Loucy (cell line): ENCODE measurements at regions not wholly inside any gene's neighbourhood (a gene's known extent, or its start where the extent isn't known, plus 50 kb on each side); places are given as distances from the start of the nearest gene placed in this dataset.

Experiments
- H2AFZ ChIP-seq: fragments of 200-600 bp; sonication (generic); 2 replicates; pipeline ENCODE4 v1.6.0; 2016; ENCODE audit warnings: antibody characterized with exemption, mild to moderate bottlenecking, low read length, moderate library complexity
- H3F3A ChIP-seq: fragments of 200-600 bp; 2 replicates; pipeline ENCODE4 v1.6.0; 2016; ENCODE audit warnings: antibody characterized with exemption, low read depth, mild to moderate bottlenecking
- H3K27me3 ChIP-seq: fragments of 200-600 bp; sonication (generic); 2 replicates; pipeline ENCODE4 v1.6.1; 2014; ENCODE audit warnings: low read length, mild to moderate bottlenecking; ENCODE audit not compliant: insufficient read depth, poor library complexity, severe bottlenecking
- H3K36me3 ChIP-seq: fragments of 200-600 bp; sonication (generic); 2 replicates; pipeline ENCODE4 v1.6.1; 2016; ENCODE audit warnings: low read length; ENCODE audit not compliant: insufficient read depth
- H3K4me1 ChIP-seq: fragments of 200-600 bp; sonication (generic); 2 replicates; pipeline ENCODE4 v1.5.1; 2014; ENCODE audit warnings: low read length, mild to moderate bottlenecking; ENCODE audit not compliant: insufficient read depth, poor library complexity, severe bottlenecking
- H3K4me2 ChIP-seq: fragments of 200-600 bp; sonication (generic); 2 replicates; pipeline ENCODE4 v1.6.0; 2014; ENCODE audit warnings: antibody characterized with exemption, low read length, low read depth, mild to moderate bottlenecking; ENCODE audit not compliant: poor library complexity, severe bottlenecking
- H3K4me3 ChIP-seq: fragments of 200-600 bp; sonication (generic); 2 replicates; pipeline ENCODE4 v1.5.1; 2014; ENCODE audit warnings: low read length, mild to moderate bottlenecking, mixed read lengths; ENCODE audit not compliant: poor library complexity, severe bottlenecking
- H3K79me2 ChIP-seq: fragments of 200-600 bp; sonication (generic); 2 replicates; pipeline ENCODE4 v1.6.1; 2014; ENCODE audit warnings: low read length; ENCODE audit not compliant: insufficient read depth
- H3K9ac ChIP-seq: fragments of 200-600 bp; sonication (generic); 2 replicates; pipeline ENCODE4 v1.6.0; 2014; ENCODE audit warnings: mild to moderate bottlenecking, low read depth, low read length, moderate library complexity; ENCODE audit not compliant: poor library complexity, severe bottlenecking
- H3K9me2 ChIP-seq: fragments of 200-600 bp; sonication (generic); replicated peaks from 2 replicates; pipeline ENCODE4 v1.6.1; 2016; ENCODE audit warnings: low read depth, low read length, mixed read lengths
- H3K9me3 ChIP-seq: fragments of 200-600 bp; sonication (generic); 2 replicates; pipeline ENCODE4 v1.6.1; 2014; ENCODE audit warnings: mild to moderate bottlenecking, antibody characterized with exemption, low read length, low read depth; ENCODE audit not compliant: insufficient read depth
- H4K20me1 ChIP-seq: fragments of 200-600 bp; sonication (generic); 2 replicates; pipeline ENCODE4 v1.6.0; 2014; ENCODE audit warnings: antibody characterized with exemption, low read length, mild to moderate bottlenecking; ENCODE audit not compliant: insufficient read depth, poor library complexity, severe bottlenecking
- CTCF ChIP-seq: fragments of 200-600 bp; sonication (generic); conservative IDR thresholded peaks from 2 replicates; pipeline ENCODE4 v1.5.1; 2014; ENCODE audit warnings: mild to moderate bottlenecking, antibody characterized with exemption, low read length
- EZH2phosphoT487 ChIP-seq: fragments of 200-600 bp; IDR thresholded peaks from 2 replicates; pipeline ENCODE4 v1.6.1; 2018; ENCODE audit warnings: antibody characterized with exemption, mild to moderate bottlenecking, moderate library complexity, borderline replicate concordance

GRCh38 chr10:3975016-3975415 lies 190.0 kb upstream of the KLF6 start:
- H3K9me2 ChIP-seq = no peaks in the 10 kb centered on the region
- H3K36me3 ChIP-seq = no peaks in the 10 kb centered on the region
- H3K4me1 ChIP-seq = no peaks in the 10 kb centered on the region
- no peak overlapping the region for H3K9ac ChIP-seq
- H2AFZ ChIP-seq = no peak overlapping the region
- no peaks in the 10 kb centered on the region for H3K9me3 ChIP-seq
- H3K79me2 ChIP-seq = no peaks in the 10 kb centered on the region
- TF ChIP-seq CTCF (no peak), EZH2phosphoT487 (no peak)
- H3K27me3 ChIP-seq = no peaks in the 10 kb centered on the region
- no peaks in the 10 kb centered on the region for H4K20me1 ChIP-seq
- H3K4me2 ChIP-seq = no peak overlapping the region
- H3K4me3 ChIP-seq = no peak overlapping the region
- no peaks in the 10 kb centered on the region for H3F3A ChIP-seq

- Histone ChIP-seq H3K4me2 (no peak overlapping the region), H3K27me3 (no peaks in the 10 kb centered on the region), H3K79me2 (no peaks in the 10 kb centered on the region), H3K4me3 (no peak overlapping the region), H3K9ac (no peak overlapping the region), H3F3A (no peaks in the 10 kb centered on the region), H3K4me1 (no peaks in the 10 kb centered on the region), H3K9me3 (no peaks in the 10 kb centered on the region), H4K20me1 (no peaks in the 10 kb centered on the region), H2AFZ (no peak overlapping the region), H3K9me2 (no peaks in the 10 kb centered on the region), H3K36me3 (no peaks in the 10 kb centered on the region)
- no peak for TF ChIP-seq CTCF
- TF ChIP-seq EZH2phosphoT487 = no peak
Observed at GRCh38 chr10:3972460-3973301, 187.7 kb upstream of the KLF6 start.

- H4K20me1 ChIP-seq = no peaks in the 10 kb centered on the region
- H3K4me2 ChIP-seq = no peak overlapping the region
- H3K79me2 ChIP-seq = no peaks in the 10 kb centered on the region
- no peaks in the 10 kb centered on the region for H3K9me3 ChIP-seq
- no peaks in the 10 kb centered on the region for H3K27me3 ChIP-seq
- no peaks in the 10 kb centered on the region for H3F3A ChIP-seq
- no peaks in the 10 kb centered on the region for H3K36me3 ChIP-seq
- no peaks in the 10 kb centered on the region for H3K4me1 ChIP-seq
- H2AFZ ChIP-seq = no peak overlapping the region
- no peaks in the 10 kb centered on the region for H3K9me2 ChIP-seq
- H3K9ac ChIP-seq = no peak overlapping the region
- TF ChIP-seq CTCF = no peak
- TF ChIP-seq EZH2phosphoT487 = no peak
- no peak overlapping the region for H3K4me3 ChIP-seq
Observed at GRCh38 chr10:3971713-3972112, 186.7 kb upstream of the KLF6 start.
